K562 (cell line): ENCODE measurements at regions not wholly inside any gene's neighbourhood (a gene's known extent, or its start where the extent isn't known, plus 50 kb on each side); places are given as distances from the start of the nearest gene placed in this dataset.

Source experiments
- ATAC-seq: fragments of 200-7000 bp; cut with Tn5 transposase; 3 replicates; pipeline ENCODE4 v1.9.1; 2020; ENCODE audit warnings: moderate library complexity
- BruUV-seq: library from RNA; stranded (reverse); fragments of 400-500 nt; replicated peaks from 2 replicates; lab custom pipeline; 2021; lab: Mats Ljungman, UMichigan
- CTCF ChIA-PET: fragments of 300-600 bp; formaldehyde crosslinking; extraction: SDS; loops from one replicate; lab custom pipeline; 2021; ENCODE audit warnings: low intra/inter-chr PET ratio; lab: Yijun Ruan, JAX
- POLR2A ChIA-PET: fragments of 300-600, 350-650 bp; sonication (Branson Sonifier 250); formaldehyde crosslinking; extraction: SDS; loops from one replicate; lab custom pipeline; 2021; ENCODE audit warnings: antibody characterized with exemption, inconsistent platforms; lab: Yijun Ruan, JAX
- DNase-seq, 4 experiments: peaks; one replicate each; pipeline versions ENCODE4 v3.0.0 to v3.0.0-alpha.2; 2011 to 2018; ENCODE audit warnings: low spot score in 3 of 4, mixed read lengths in 3 of 4; ENCODE audit errors: extremely low read depth in 1 of 4
- FAIRE-seq: peaks from 2 replicates; lab custom pipeline; 2011; peaks lifted over from hg19 to GRCh38; lab: Jason Lieb, UNC
- H2AFZ ChIP-seq: 2 replicates; pipeline ENCODE4 v1.6.0; 2011; ENCODE audit warnings: low read depth, low read length, control low read depth, inconsistent platforms
- H3K27ac ChIP-seq: fragments of 200-600 bp; 3 replicates; pipeline ENCODE4 v1.8.0; 2011; ENCODE audit warnings: low read depth, mild to moderate bottlenecking, control low read depth, inconsistent platforms, low read length, moderate library complexity, mixed read lengths; ENCODE audit errors: extremely low read depth
- H3K27me3 ChIP-seq, 2 experiments: fragments of 300-600 bp in 1 of 2; 2 replicates in 1 of 2; 3 replicates in 1 of 2; pipeline versions ENCODE4 v1.6.0 to v1.8.0; 2011; ENCODE audit warnings: inconsistent platforms in 2 of 2, low read length in 2 of 2, mild to moderate bottlenecking in 1 of 2, mixed read lengths in 1 of 2, moderate library complexity in 1 of 2; ENCODE audit not compliant: control insufficient read depth in 2 of 2, insufficient read depth in 2 of 2
- H3K36me3 ChIP-seq: fragments of 300-600 bp; 3 replicates; pipeline ENCODE4 v1.8.0; 2011; ENCODE audit warnings: mild to moderate bottlenecking, low read length, inconsistent platforms; ENCODE audit not compliant: control insufficient read depth, insufficient read depth
- H3K4me1 ChIP-seq, 2 experiments: fragments of 200-600 bp in 1 of 2; replicated peaks in 1 of 2; 2 replicates in 1 of 2; 3 replicates in 1 of 2; pipeline versions ENCODE4 v1.5.1 to v1.8.0; 2011; ENCODE audit warnings: inconsistent platforms in 2 of 2, low read length in 2 of 2, mild to moderate bottlenecking in 1 of 2, mixed read lengths in 1 of 2, moderate library complexity in 1 of 2; ENCODE audit not compliant: control insufficient read depth in 2 of 2, insufficient read depth in 2 of 2
- H3K4me2 ChIP-seq: 2 replicates; pipeline ENCODE4 v1.6.1; 2011; ENCODE audit warnings: low read length, control low read depth, inconsistent platforms, mixed read lengths; ENCODE audit not compliant: insufficient read depth
- H3K4me3 ChIP-seq: fragments of 200-600 bp; sonication (generic), shearing (Covaris generic); 2 replicates; pipeline ENCODE4 v1.5.1; 2016; ENCODE audit warnings: control low read depth, inconsistent platforms
- H3K79me2 ChIP-seq: fragments of 200-600 bp; 3 replicates; pipeline ENCODE4 v1.8.0; 2011; ENCODE audit warnings: low read length, inconsistent platforms; ENCODE audit not compliant: control insufficient read depth, insufficient read depth
- H3K9ac ChIP-seq, 2 experiments: 2 replicates each; pipeline versions ENCODE4 v1.6.0 to v1.6.1; 2011; ENCODE audit warnings: low read depth in 2 of 2, low read length in 2 of 2, control low read depth in 1 of 2, inconsistent platforms in 1 of 2, mild to moderate bottlenecking in 1 of 2, mixed read lengths in 1 of 2; ENCODE audit not compliant: insufficient read depth in 1 of 2
- H3K9me1 ChIP-seq: one replicate; pipeline ENCODE4 v1.6.0; 2011; ENCODE audit warnings: inconsistent platforms, mild to moderate bottlenecking, low read length, moderate library complexity; ENCODE audit not compliant: control insufficient read depth, insufficient read depth
- H3K9me3 ChIP-seq: replicated peaks from 2 replicates; pipeline ENCODE4 v1.5.1; 2011; ENCODE audit warnings: low read depth, low read length, inconsistent platforms; ENCODE audit not compliant: control insufficient read depth, insufficient read depth
- H4K20me1 ChIP-seq: replicated peaks from 2 replicates; pipeline ENCODE4 v1.6.1; 2011; ENCODE audit warnings: low read length, inconsistent platforms, mixed read lengths; ENCODE audit not compliant: control insufficient read depth, insufficient read depth
- ATF2 ChIP-seq: sonication (generic); formaldehyde crosslinking; IDR thresholded peaks from 2 replicates; pipeline ENCODE4 v1.8.1; 2022; ENCODE audit warnings: missing genetic modification reagents
- BCLAF1 ChIP-seq, 2 experiments: fragments of 450-650 bp in 1 of 2; IDR thresholded peaks; 2 replicates each; pipeline ENCODE4 v1.6.1; 2011 to 2017; ENCODE audit warnings: low read depth in 2 of 2, antibody characterized with exemption in 1 of 2, borderline replicate concordance in 1 of 2, low read length in 1 of 2, mild to moderate bottlenecking in 1 of 2, mixed read lengths in 1 of 2; ENCODE audit not compliant: control insufficient read depth in 1 of 2
- CBX5 ChIP-seq: IDR thresholded peaks from 2 replicates; pipeline ENCODE4 v1.6.1; 2014; ENCODE audit warnings: low read depth, borderline replicate concordance
- CC2D1A ChIP-seq: fragments of 450-650 bp; IDR thresholded peaks from 2 replicates; pipeline ENCODE4 v1.6.1; 2017; ENCODE audit warnings: mild to moderate bottlenecking
- ELF2 ChIP-seq: fragments of 250-450 bp; sonication (Bioruptor Pico); IDR thresholded peaks from 2 replicates; pipeline ENCODE4 v1.5.0; 2021; ENCODE audit warnings: mild to moderate bottlenecking
- ELK3 ChIP-seq: fragments of 450-650 bp; formaldehyde crosslinking; IDR thresholded peaks from 2 replicates; pipeline ENCODE4 v1.4.0; 2020; ENCODE audit warnings: mild to moderate bottlenecking
- GATAD2B ChIP-seq: fragments of 450-650 bp; IDR thresholded peaks from 2 replicates; pipeline ENCODE4 v1.6.1; 2017; ENCODE audit warnings: mild to moderate bottlenecking, borderline replicate concordance
- NR3C1 ChIP-seq: sonication (generic); formaldehyde crosslinking; IDR thresholded peaks from 2 replicates; pipeline ENCODE4 v1.8.1; 2022; ENCODE audit warnings: missing genetic modification reagents
- POLR2H ChIP-seq: IDR thresholded peaks from 2 replicates; pipeline ENCODE4 v1.6.1; 2016; ENCODE audit warnings: missing genetic modification characterization, low read depth, mild to moderate bottlenecking, control low read depth, missing compliant biosample characterization, moderate library complexity
- SAP30 ChIP-seq: fragments of 200-600 bp; sonication (generic); IDR thresholded peaks from 2 replicates; pipeline ENCODE4 v1.6.1; 2012; ENCODE audit warnings: borderline replicate concordance, low read depth, mild to moderate bottlenecking, moderate library complexity, low read length, control low read depth, inconsistent platforms; ENCODE audit not compliant: insufficient read depth, poor library complexity, severe bottlenecking
- SETDB1 ChIP-seq: IDR thresholded peaks from one replicate; pipeline ENCODE4 v1.6.1; 2012; ENCODE audit warnings: low read length, control low read depth, inconsistent platforms
- SMC3 ChIP-seq: conservative IDR thresholded peaks from 2 replicates; pipeline ENCODE4 v1.6.1; 2011; ENCODE audit warnings: low read depth, low read length, improper control_type of control experiment; ENCODE audit not compliant: insufficient read depth
- TBP ChIP-seq: optimal IDR thresholded peaks from 2 replicates; pipeline ENCODE3; 2011; ENCODE audit warnings: low read depth, low read length, improper control_type of control experiment
- TRIM24 ChIP-seq, 2 experiments: fragments of 450-650 bp; IDR thresholded peaks; 2 replicates each; pipeline ENCODE4 v1.6.1; 2016
- ZEB2 ChIP-seq: fragments of 450-650 bp; IDR thresholded peaks from 2 replicates; pipeline ENCODE4 v1.6.1; 2016
- ZNF830 ChIP-seq: fragments of 250-450 bp; sonication (Bioruptor Pico); IDR thresholded peaks from 2 replicates; pipeline ENCODE4 v1.5.0; 2021; ENCODE audit warnings: mild to moderate bottlenecking
- WGBS: fragments of 100-300 bp; shearing (Covaris generic); methylation state at CpG from one replicate; pipeline ENCODE4 v1.1.6; 2016; ENCODE audit warnings: low coverage, mixed read lengths; ENCODE audit not compliant: insufficient coverage; ENCODE audit errors: missing lambda C conversion rate; 5-methylcytosine and 5-hydroxymethylcytosine counted together
- in situ Hi-C: fragments of 300-500 bp; cut with MboI; formaldehyde crosslinking; loops from 4 replicates; pipeline ENCODE4 v1.15.0; 2018; ENCODE audit warnings: inconsistent platforms, mixed read lengths
- intact Hi-C: fragments of 100-400 bp; cut with micrococcal nuclease; formaldehyde crosslinking; loops from 2 replicates; pipeline ENCODE4 v1.14.2; 2022
- TF ChIP-seq, protein P1 (sequence below): sonication (generic); formaldehyde crosslinking; IDR thresholded peaks from 2 replicates; pipeline ENCODE4 v1.8.0; 2022; ENCODE audit warnings: mild to moderate bottlenecking, missing genetic modification reagents

DNA sequence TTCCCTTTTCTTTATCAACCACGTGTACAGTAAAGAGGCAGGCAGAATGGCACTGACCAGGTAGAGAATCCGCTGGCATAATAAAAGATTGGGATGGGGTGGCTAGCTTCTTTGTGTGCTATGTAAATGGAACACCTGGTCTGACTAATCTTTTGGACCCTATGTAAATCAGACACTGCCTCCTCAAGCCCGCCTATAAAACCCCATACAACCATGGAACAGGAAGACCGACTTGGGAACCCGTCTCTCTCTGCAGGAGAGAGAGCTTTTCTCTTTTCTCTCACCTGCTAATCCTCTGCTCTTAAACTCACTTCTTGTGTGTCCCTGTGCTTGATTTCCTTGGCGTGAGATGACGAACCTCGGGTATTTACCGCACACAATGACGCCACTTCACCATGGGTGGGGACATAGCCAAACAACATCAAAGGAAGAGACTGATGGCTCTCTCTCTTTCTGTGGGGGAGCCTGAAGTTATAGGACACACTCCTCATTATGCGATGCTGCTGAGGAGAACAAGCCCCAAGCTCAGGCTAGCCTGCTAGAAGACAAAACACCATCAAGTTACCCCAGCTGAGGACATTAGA lies 94.2 kb downstream of the ARL5B start:
- no peaks in the 10 kb centered on the region for H4K20me1 ChIP-seq
- DNase-seq (no peak), ATAC-seq (no peak), FAIRE-seq (no peak)
- WGBS = under 1% methylated on average over 11 of the region's 11 CpGs
- H2AFZ ChIP-seq = no peak overlapping the region
- H3K27me3 ChIP-seq = no peaks in the 10 kb centered on the region
- H3K36me3 ChIP-seq = no peaks in the 10 kb centered on the region
- no peaks in the 10 kb centered on the region for H3K4me1 ChIP-seq
- in situ Hi-C loops = no loop called here
- intact Hi-C loops = no loop called here
- no peaks in the 10 kb centered on the region for H3K79me2 ChIP-seq
- POLR2A ChIA-PET = interaction anchor here (0.7 kb wide), 1 partner anchor 9 kb away, joined by 3 read pairs; no protein-coding TSS in a partner anchor
- no peaks in the 10 kb centered on the region for H3K9me3 ChIP-seq
- no TSS peak for BruUV-seq
- H3K27ac ChIP-seq = no peak overlapping the region
- no peak overlapping the region for H3K9ac ChIP-seq
- CTCF ChIA-PET = no interaction called here
- no peak overlapping the region for H3K4me3 ChIP-seq
- H3K4me2 ChIP-seq = no peak overlapping the region
- no peaks in the 10 kb centered on the region for H3K9me1 ChIP-seq
- no peak for TF ChIP-seq ATF2 (CRISPR knock-in tag)
- no peak for TF ChIP-seq NR3C1
- TF ChIP-seq TRIM24 (IDR thresholded peaks at IDR 0.05) = no peak
- TF ChIP-seq ELK3 (CRISPR knock-in tag) = no peak
- TF ChIP-seq CBX5 = no peak
- TF ChIP-seq SAP30 = no peak
- TF ChIP-seq ELF2 = no peak
- no peak for TF ChIP-seq ZEB2
- TF ChIP-seq CC2D1A = no peak
- TF ChIP-seq TBP = no peak
- TF ChIP-seq SMC3 = no peak
- no peak for TF ChIP-seq ZNF830 (CRISPR knock-in tag)
- no peak for TF ChIP-seq BCLAF1 (IDR thresholded peaks at IDR 0.05; ENCODE audit: borderline replicate concordance in 1 of 2, control insufficient read depth in 1 of 2, low read depth in 2 of 2, low read length in 1 of 2)
- no peak for TF ChIP-seq SETDB1
- TF ChIP-seq, protein P1, sequence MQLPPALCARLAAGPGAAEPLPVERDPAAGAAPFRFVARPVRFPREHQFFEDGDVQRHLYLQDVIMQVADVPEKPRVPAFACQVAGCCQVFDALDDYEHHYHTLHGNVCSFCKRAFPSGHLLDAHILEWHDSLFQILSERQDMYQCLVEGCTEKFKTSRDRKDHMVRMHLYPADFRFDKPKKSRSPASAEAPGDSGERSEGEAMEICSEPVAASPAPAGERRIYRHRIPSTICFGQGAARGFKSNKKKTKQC (CRISPR knock-in tag) = no peak
- TF ChIP-seq POLR2H (tag) = no peak
- TF ChIP-seq GATAD2B = no peak
